Fibroblast of skin of scalp (primary cell): ENCODE measurements at regions not wholly inside any gene's neighbourhood (a gene's known extent, or its start where the extent isn't known, plus 50 kb on each side); places are given as distances from the start of the nearest gene placed in this dataset.
A peak's percentile ranks its signal among the peaks of the same experiment; 100 is the strongest.
"Not testable (repeated sequence)": the region's sequence is repeated elsewhere in the genome, so short reads cannot be mapped to it uniquely, and the experiment has no call there.

Experiments used
- DNase-seq: peaks from one replicate; pipeline ENCODE4 v3.0.0-alpha.2; 2013

GRCh38 chr3:31053299-31053698, 158.8 kb upstream of the GADL1 start:
- no peak for DNase-seq

GRCh38 chr3:31054032-31054431, 159.6 kb upstream of the GADL1 start:
- DNase-seq = no peak

- no peak for DNase-seq
Observed at GRCh38 chr3:31055757-31056156, 161.3 kb upstream of the GADL1 start.

- no peak for DNase-seq
Observed at GRCh38 chr3:31057891-31058290, 163.4 kb upstream of the GADL1 start.

- no peak for DNase-seq
Observed at GRCh38 chr3:31064021-31064420, 169.6 kb upstream of the GADL1 start.

- no peak for DNase-seq
Observed at GRCh38 chr3:31065765-31066164, 171.3 kb upstream of the GADL1 start.

- DNase-seq = peak; percentile 74
Observed at GRCh38 chr3:31067004-31067403, 172.5 kb upstream of the GADL1 start.

- no peak for DNase-seq
Observed at GRCh38 chr3:31075471-31075870, 181.0 kb upstream of the GADL1 start.

GRCh38 chr3:31075876-31076275, 181.4 kb upstream of the GADL1 start:
- no peak for DNase-seq

- peak; percentile 65 for DNase-seq
Observed at GRCh38 chr3:31077021-31077601, 182.7 kb upstream of the GADL1 start.

GRCh38 chr3:31077826-31078225, 183.4 kb upstream of the GADL1 start:
- DNase-seq = peak; percentile 39

- peak; percentile 43 for DNase-seq
Observed at GRCh38 chr3:31079689-31080088, 185.2 kb upstream of the GADL1 start.

- DNase-seq = no peak
Observed at GRCh38 chr3:31081018-31081662, 186.7 kb upstream of the GADL1 start.

GRCh38 chr3:31086148-31086547, 191.7 kb upstream of the GADL1 start:
- no peak for DNase-seq

GRCh38 chr3:31086698-31087097, 192.2 kb upstream of the GADL1 start:
- no peak for DNase-seq

GRCh38 chr3:31091748-31092147, 197.3 kb upstream of the GADL1 start:
- no peak for DNase-seq

- DNase-seq = peak; percentile 35
Observed at GRCh38 chr3:31092748-31093589, 198.5 kb upstream of the GADL1 start.

GRCh38 chr3:31093606-31094005, 199.1 kb upstream of the GADL1 start:
- DNase-seq = no peak

GRCh38 chr3:31094048-31094447, 199.6 kb upstream of the GADL1 start:
- DNase-seq = no peak

- no peak for DNase-seq
Observed at GRCh38 chr3:31095255-31095654, 200.8 kb upstream of the GADL1 start.

- no peak for DNase-seq
Observed at GRCh38 chr3:31096661-31097395, 202.4 kb upstream of the GADL1 start.

GRCh38 chr3:31100519-31100918, 206.1 kb upstream of the GADL1 start:
- no peak for DNase-seq

- DNase-seq = not testable (repeated sequence)
Observed at GRCh38 chr3:31101285-31101684, 206.8 kb upstream of the GADL1 start.
